IMR-90 (cell line): ENCODE measurements at regions not wholly inside any gene's neighbourhood (a gene's known extent, or its start where the extent isn't known, plus 50 kb on each side); places are given as distances from the start of the nearest gene placed in this dataset.

ENCODE experiments used
- ATAC-seq: fragments of 200-7000 bp; cut with Tn5 transposase; 2 replicates; pipeline ENCODE4 v1.9.1; 2020; ENCODE audit warnings: low read depth, mild to moderate bottlenecking, moderate library complexity
- BruUV-seq: library from RNA; stranded (reverse); fragments of 400-500 nt; replicated peaks from 2 replicates; lab custom pipeline; 2021; lab: Mats Ljungman, UMichigan
- CTCF ChIA-PET: fragments of 300-600 bp; formaldehyde crosslinking; extraction: SDS; loops from one replicate; lab custom pipeline; 2021; ENCODE audit warnings: antibody characterized with exemption; lab: Yijun Ruan, JAX
- POLR2A ChIA-PET: fragments of 300-600 bp; sonication (Branson Sonifier 250); formaldehyde crosslinking; loops from one replicate; lab custom pipeline; 2022; ENCODE audit warnings: antibody characterized with exemption; ENCODE audit not compliant: unreplicated experiment; lab: Charles Lee
- DNase-seq: peaks from one replicate; pipeline ENCODE4 v3.0.0; 2013
- H2AFZ ChIP-seq: replicated peaks from 2 replicates; pipeline ENCODE3; 2013; ENCODE audit warnings: low read length, mild to moderate bottlenecking; ENCODE audit not compliant: poor library complexity
- H2AK5ac ChIP-seq: 2 replicates; pipeline ENCODE4 v1.6.1; 2013; ENCODE audit warnings: low read depth, low read length, inconsistent platforms
- H2AK9ac ChIP-seq: replicated peaks from 2 replicates; pipeline ENCODE3; 2013; ENCODE audit warnings: mild to moderate bottlenecking, low read depth, low read length, moderate library complexity; ENCODE audit not compliant: poor library complexity
- H2BK120ac ChIP-seq: 2 replicates; pipeline ENCODE4 v1.6.1; 2013; ENCODE audit warnings: low read depth, low read length, inconsistent platforms
- H2BK15ac ChIP-seq: 3 replicates; pipeline ENCODE4 v1.6.1; 2013; ENCODE audit warnings: low read depth, low read length, inconsistent platforms
- H2BK20ac ChIP-seq: 2 replicates; pipeline ENCODE4 v1.6.1; 2013; ENCODE audit warnings: low read depth, mild to moderate bottlenecking, inconsistent platforms, low read length, moderate library complexity
- H2BK5ac ChIP-seq: 2 replicates; pipeline ENCODE4 v1.6.1; 2013; ENCODE audit warnings: mild to moderate bottlenecking, low read depth, low read length, inconsistent platforms; ENCODE audit not compliant: poor library complexity, severe bottlenecking
- H3K14ac ChIP-seq: replicated peaks from 2 replicates; pipeline ENCODE4 v1.6.1; 2013; ENCODE audit warnings: low read depth, low read length, inconsistent platforms
- H3K18ac ChIP-seq: 2 replicates; pipeline ENCODE4 v1.6.1; 2013; ENCODE audit warnings: low read depth, low read length, control low read depth
- H3K23ac ChIP-seq: 2 replicates; pipeline ENCODE4 v1.6.1; 2013; ENCODE audit warnings: low read depth, low read length, inconsistent platforms
- H3K27ac ChIP-seq: 2 replicates; pipeline ENCODE4 v1.5.1; 2013; ENCODE audit warnings: mild to moderate bottlenecking, control low read depth, low read length; ENCODE audit not compliant: insufficient read depth
- H3K27me3 ChIP-seq: 2 replicates; pipeline ENCODE4 v1.6.1; 2013; ENCODE audit warnings: low read length; ENCODE audit not compliant: control insufficient read depth, insufficient read depth
- H3K36me3 ChIP-seq: 2 replicates; pipeline ENCODE4 v1.6.1; 2013; ENCODE audit warnings: low read length, mixed read lengths; ENCODE audit not compliant: control insufficient read depth, insufficient read depth
- H3K4ac ChIP-seq: 2 replicates; pipeline ENCODE4 v1.6.1; 2013; ENCODE audit warnings: low read depth, low read length, inconsistent platforms
- H3K4me1 ChIP-seq: 2 replicates; pipeline ENCODE4 v1.6.1; 2013; ENCODE audit warnings: low read length, mixed read lengths; ENCODE audit not compliant: control insufficient read depth, insufficient read depth
- H3K4me2 ChIP-seq: 2 replicates; pipeline ENCODE4 v1.6.1; 2013; ENCODE audit warnings: low read depth, mild to moderate bottlenecking, control low read depth, low read length, moderate library complexity
- H3K4me3 ChIP-seq: 2 replicates; pipeline ENCODE4 v1.5.1; 2013; ENCODE audit warnings: low read depth, mild to moderate bottlenecking, control low read depth, low read length, moderate library complexity; ENCODE audit not compliant: insufficient read depth
- H3K56ac ChIP-seq: 2 replicates; pipeline ENCODE4 v1.6.1; 2013; ENCODE audit warnings: low read length, inconsistent platforms; ENCODE audit not compliant: insufficient read depth; ENCODE audit errors: extremely low read depth
- H3K79me1 ChIP-seq, 2 experiments: 2 replicates each; pipeline ENCODE4 v1.6.1; 2013; ENCODE audit warnings: low read length in 2 of 2, inconsistent platforms in 1 of 2, low read depth in 1 of 2
- H3K9ac ChIP-seq: 2 replicates; pipeline ENCODE4 v1.6.1; 2013; ENCODE audit warnings: low read depth, low read length, control low read depth
- H3K9me1 ChIP-seq: 2 replicates; pipeline ENCODE4 v1.6.1; 2013; ENCODE audit warnings: low read length, inconsistent platforms; ENCODE audit not compliant: insufficient read depth
- H3K9me3 ChIP-seq: 2 replicates; pipeline ENCODE4 v1.6.1; 2013; ENCODE audit warnings: low read length; ENCODE audit not compliant: control insufficient read depth, insufficient read depth
- H4K20me1 ChIP-seq: 2 replicates; pipeline ENCODE4 v1.6.1; 2013; ENCODE audit warnings: low read length, inconsistent platforms; ENCODE audit not compliant: insufficient read depth
- H4K5ac ChIP-seq: 2 replicates; pipeline ENCODE4 v1.6.1; 2013; ENCODE audit warnings: mild to moderate bottlenecking, low read depth, low read length, control low read depth
- H4K8ac ChIP-seq, 2 experiments: 2 replicates each; pipeline ENCODE4 v1.6.1; 2013; ENCODE audit warnings: low read depth in 2 of 2, low read length in 2 of 2, control low read depth in 1 of 2, inconsistent platforms in 1 of 2
- H4K91ac ChIP-seq: 2 replicates; pipeline ENCODE4 v1.6.1; 2013; ENCODE audit warnings: low read depth, low read length, inconsistent platforms; ENCODE audit not compliant: insufficient read depth
- CEBPB ChIP-seq: IDR thresholded peaks from 2 replicates; pipeline ENCODE4 v1.6.1; 2012; ENCODE audit warnings: low read depth, low read length, improper control_type of control experiment
- CTCF ChIP-seq: conservative IDR thresholded peaks from 2 replicates; pipeline ENCODE4 v1.5.1; 2012; ENCODE audit warnings: mild to moderate bottlenecking, low read depth, low read length, improper control_type of control experiment
- ELK1 ChIP-seq: fragments of 150-350 bp; IDR thresholded peaks from 2 replicates; pipeline ENCODE4 v1.6.1; 2016; ENCODE audit warnings: low read depth, mild to moderate bottlenecking, low read length, moderate library complexity, borderline replicate concordance
- FOS ChIP-seq: fragments of 150-350 bp; IDR thresholded peaks from 2 replicates; pipeline ENCODE4 v1.6.1; 2016; ENCODE audit warnings: low read depth, low read length
- MXI1 ChIP-seq: IDR thresholded peaks from 2 replicates; pipeline ENCODE4 v1.6.1; 2012; ENCODE audit warnings: low read depth, mild to moderate bottlenecking, low read length, moderate library complexity, borderline replicate concordance
- NFE2L2 ChIP-seq: fragments of 150-350 bp; IDR thresholded peaks from 2 replicates; pipeline ENCODE4 v1.6.1; 2016; ENCODE audit warnings: low read depth, mild to moderate bottlenecking, low read length
- POLR2A ChIP-seq: IDR thresholded peaks from 2 replicates; pipeline ENCODE4 v1.6.1; 2012; ENCODE audit warnings: mild to moderate bottlenecking, low read depth, low read length
- RFX5 ChIP-seq: IDR thresholded peaks from 2 replicates; pipeline ENCODE4 v1.8.0; 2012; ENCODE audit warnings: low read depth, mild to moderate bottlenecking, low read length, moderate library complexity
- SMC3 ChIP-seq: fragments of 150-350 bp; IDR thresholded peaks from 2 replicates; pipeline ENCODE4 v1.6.1; 2016; ENCODE audit warnings: low read depth, mild to moderate bottlenecking, antibody characterized with exemption, low read length, moderate library complexity
- USF2 ChIP-seq: fragments of 150-350 bp; IDR thresholded peaks from 2 replicates; pipeline ENCODE4 v1.6.1; 2017; ENCODE audit warnings: mild to moderate bottlenecking, antibody characterized with exemption, low read length, low read depth
- WGBS, 2 experiments: methylation state at CpG; one replicate each; pipeline versions ENCODE4 v1.1.5 to v1.1.7; 2013; ENCODE audit warnings: missing lambda C conversion rate in 2 of 2; ENCODE audit not compliant: insufficient read length in 1 of 2; ENCODE audit errors: extremely low coverage in 2 of 2; 5-methylcytosine and 5-hydroxymethylcytosine counted together
- dilution Hi-C: fragments of 300-500 bp; cut with HindIII; formaldehyde crosslinking; loops from one replicate; pipeline ENCODE4 v1.14.3; 2018; ENCODE audit warnings: low sequenced_read_pairs; ENCODE audit not compliant: unreplicated experiment
- in situ Hi-C: fragments of 300-500 bp; cut with MboI; formaldehyde crosslinking; loops from 3 replicates; pipeline ENCODE4 v1.14.3; 2019; ENCODE audit warnings: low sequenced_read_pairs, inconsistent platforms, mixed read lengths
- intact Hi-C: fragments of 100-400 bp; cut with micrococcal nuclease; formaldehyde crosslinking; loops from 2 replicates; pipeline ENCODE4 v1.10.0; 2022

GRCh38 chr13:76809389-76809788, 76.8 kb downstream of the KCTD12 start:
- Histone ChIP-seq H3K23ac (no peak overlapping the region), H2BK20ac (no peak overlapping the region), H3K27me3 (peaks cover 14% of the 10 kb centered on the region), H2AFZ (no peak overlapping the region), H3K79me1 (no peaks in the 10 kb centered on the region), H2AK5ac (no peak overlapping the region), H3K4me3 (no peak overlapping the region), H4K5ac (no peak overlapping the region), H3K14ac (no peak overlapping the region), H3K4me2 (no peak overlapping the region), H4K8ac (no peak overlapping the region), H3K36me3 (no peaks in the 10 kb centered on the region), H3K56ac (no peak overlapping the region), H3K4me1 (peaks cover 1% of the 10 kb centered on the region; the same call in 1 of the 2 replicates), H3K9me3 (no peaks in the 10 kb centered on the region), H3K18ac (no peak overlapping the region; the same call in 1 of the 2 replicates), H4K20me1 (no peaks in the 10 kb centered on the region), H3K9ac (no peak overlapping the region), H2BK5ac (no peak overlapping the region), H3K4ac (no peak overlapping the region), H3K9me1 (no peaks in the 10 kb centered on the region), H2AK9ac (no peak overlapping the region), H2BK120ac (no peak overlapping the region), H3K27ac (no peak overlapping the region), H2BK15ac (no peak overlapping the region), H4K91ac (no peak overlapping the region)
- dilution Hi-C loops (no loop called here), in situ Hi-C loops (no loop called here), intact Hi-C loops (no loop called here)
- DNase-seq (no peak), ATAC-seq (no peak)
- TF ChIP-seq ELK1 (no peak), FOS (no peak), NFE2L2 (no peak), CEBPB (no peak), MXI1 (no peak), USF2 (no peak), RFX5 (no peak), SMC3 (no peak), POLR2A (no peak), CTCF (no peak)
- no TSS peak for BruUV-seq
- ChIA-PET CTCF (no interaction called here), POLR2A (no interaction called here)
- WGBS, 2 experiments: no CpG with 5 or more reads among the region's 1 CpG
